ENCODE measurements at regions not wholly inside any gene's neighbourhood (a gene's known extent, or its start where the extent isn't known, plus 50 kb on each side); places are given as distances from the start of the nearest gene placed in this dataset.
"Not testable (repeated sequence)": the region's sequence is repeated elsewhere in the genome, so short reads cannot be mapped to it uniquely, and the experiment has no call there.

DNA sequence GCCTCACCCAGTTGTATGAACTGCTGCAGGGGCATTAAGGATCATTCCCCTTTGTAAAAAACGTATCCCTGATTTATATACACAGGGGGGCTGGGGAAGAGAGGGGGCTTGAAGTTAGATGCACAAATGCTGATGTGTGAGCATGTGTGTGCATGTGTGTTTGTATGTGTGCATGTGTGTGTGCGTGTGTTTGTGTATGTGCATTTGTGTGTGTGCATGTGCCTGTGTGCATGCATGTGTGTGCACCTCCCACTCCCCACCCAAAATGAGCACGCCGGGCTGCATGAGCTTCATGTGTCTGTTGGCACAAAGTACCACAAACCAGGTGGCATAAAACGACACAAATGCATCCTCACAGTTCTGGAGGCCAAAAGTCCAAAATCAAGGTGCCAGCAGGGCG lies 1315.2 kb downstream of the TBC1D22A start:
- in situ Hi-C loops (cut with HindIII; ENCODE audit: low pct_unique_long_range_greater_than_20kb, low sequenced_read_pairs): no loop called here
- no peak for DNase-seq (ENCODE audit: low read depth, low spot score)

DNA sequence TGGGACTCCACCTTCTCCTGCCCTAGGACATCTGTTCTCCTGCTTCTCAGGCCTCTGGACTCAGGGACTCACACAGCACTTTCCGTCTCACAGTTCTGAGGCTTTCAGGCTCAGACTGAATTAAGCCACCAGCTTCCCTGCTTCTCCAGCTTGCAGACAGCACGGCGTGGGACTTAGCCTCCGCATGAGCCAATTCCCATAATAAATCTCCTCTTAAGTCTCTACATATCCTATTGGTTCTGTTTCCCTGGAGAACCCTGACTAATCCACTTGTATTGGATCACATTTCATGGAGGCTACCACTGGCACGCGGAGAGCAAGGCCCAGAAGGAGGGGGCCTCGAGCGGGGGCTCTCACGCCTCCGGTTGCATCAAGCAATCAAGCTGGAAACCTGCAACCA lies 1313.6 kb downstream of the TBC1D22A start:
- no peak for DNase-seq (ENCODE audit: low read depth, low spot score)
- in situ Hi-C loops (cut with HindIII; ENCODE audit: low pct_unique_long_range_greater_than_20kb, low sequenced_read_pairs): no loop called here

DNA sequence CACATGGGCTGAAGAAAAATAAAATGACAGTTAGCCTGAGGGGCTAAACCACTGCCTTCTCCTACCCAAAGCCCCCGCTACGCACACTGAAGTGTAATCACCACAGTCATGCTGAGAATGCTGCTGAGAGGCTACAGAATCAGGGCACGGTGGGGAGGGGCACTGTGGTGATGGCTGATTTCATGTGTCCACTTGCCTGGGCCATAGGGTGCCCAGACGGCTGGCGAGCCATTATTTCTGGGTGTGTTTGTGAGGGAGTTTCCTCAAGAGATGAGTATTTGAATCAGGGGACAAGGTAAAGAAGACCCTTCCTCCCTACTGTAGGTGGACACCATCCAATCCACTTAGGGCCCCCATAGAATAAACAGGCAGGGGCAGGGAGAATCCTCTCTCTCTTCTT lies 1313.2 kb downstream of the TBC1D22A start:
- in situ Hi-C loops (cut with HindIII; ENCODE audit: low pct_unique_long_range_greater_than_20kb, low sequenced_read_pairs): no loop called here
- no peak for DNase-seq (ENCODE audit: low read depth, low spot score)

DNA sequence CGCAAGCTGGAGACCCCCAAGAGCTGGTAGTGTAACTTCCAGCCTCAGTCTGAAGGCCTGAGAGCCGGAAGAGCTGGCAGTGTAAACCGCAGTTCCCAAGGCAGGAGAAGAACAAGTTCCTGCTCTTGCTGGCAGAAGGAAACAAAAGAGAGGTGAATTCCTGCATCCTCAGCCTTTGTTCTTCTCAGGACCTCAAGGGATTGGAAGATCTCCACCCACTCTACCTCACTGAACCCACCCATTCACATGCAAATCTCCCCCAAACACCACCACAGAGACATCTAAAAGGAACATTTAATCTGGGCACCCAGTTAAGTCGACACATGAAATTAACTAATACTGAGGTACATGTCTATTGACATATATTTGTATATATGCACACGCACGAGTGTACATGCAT lies 1310.3 kb downstream of the TBC1D22A start:
- in situ Hi-C loops (cut with HindIII; ENCODE audit: low pct_unique_long_range_greater_than_20kb, low sequenced_read_pairs): no loop called here
- no peak for DNase-seq (ENCODE audit: low read depth, low spot score)

DNA sequence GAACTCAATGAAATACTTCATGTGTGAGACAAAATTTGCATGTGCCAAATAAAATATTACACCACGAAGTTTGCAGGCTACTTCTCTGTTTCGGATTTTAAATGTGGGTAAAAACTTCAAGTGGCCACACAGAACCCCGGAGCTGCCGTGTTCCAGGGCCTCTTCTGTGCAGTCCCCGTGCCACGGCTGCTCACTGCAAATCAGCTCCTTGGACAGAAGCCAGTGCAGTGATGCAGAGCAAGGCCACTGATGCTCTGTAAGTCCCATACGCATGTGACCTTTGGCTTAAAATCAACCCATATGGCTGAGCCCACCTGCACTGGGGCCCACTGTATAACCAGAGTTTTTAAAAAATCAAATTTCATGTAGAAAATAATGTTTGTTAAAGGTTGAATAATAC lies 1309.4 kb downstream of the TBC1D22A start:
- in situ Hi-C loops (cut with HindIII; ENCODE audit: low pct_unique_long_range_greater_than_20kb, low sequenced_read_pairs): no loop called here
- no peak for DNase-seq (ENCODE audit: low read depth, low spot score)

DNA sequence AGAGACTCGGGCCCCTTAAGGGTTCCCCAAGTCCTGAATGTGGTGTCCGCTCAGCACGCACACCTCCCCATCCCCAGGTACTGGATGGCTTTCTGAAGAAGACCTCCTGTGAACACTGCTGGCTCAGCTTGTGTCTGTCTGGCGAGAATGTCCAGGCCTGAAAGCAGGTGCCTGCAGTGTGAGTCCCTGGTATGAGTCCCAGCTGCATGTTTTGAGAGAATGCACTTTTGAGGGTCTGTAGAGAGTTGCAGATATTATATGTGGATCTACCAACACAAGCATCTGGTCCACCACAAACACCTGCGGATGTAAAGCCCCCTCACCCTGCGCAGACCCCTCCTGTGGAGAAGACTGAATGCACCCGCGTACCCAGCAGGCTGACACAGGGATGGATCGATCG lies 1308.9 kb downstream of the TBC1D22A start:
- DNase-seq (ENCODE audit: low read depth, low spot score): no peak
- in situ Hi-C loops (cut with HindIII; ENCODE audit: low pct_unique_long_range_greater_than_20kb, low sequenced_read_pairs): no loop called here

DNA sequence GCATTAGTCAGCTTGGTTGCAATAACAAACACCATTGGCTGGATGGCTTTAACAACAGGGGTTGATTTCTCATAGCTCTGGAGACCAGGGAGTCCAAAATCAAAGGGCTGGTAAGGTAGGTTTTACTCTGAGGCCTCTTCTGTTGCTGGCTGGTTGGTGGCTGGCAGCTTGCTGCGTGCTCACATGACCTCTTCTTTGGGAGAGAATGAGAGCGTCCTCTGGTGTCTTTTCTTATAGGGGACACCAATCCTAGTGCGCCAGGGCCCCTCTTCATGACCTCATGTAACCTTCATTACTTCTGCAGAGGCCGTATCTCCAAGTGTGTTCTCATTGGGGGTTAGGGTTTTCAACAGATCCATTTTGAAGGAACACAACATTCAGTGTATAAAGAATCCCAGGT lies 1308.3 kb downstream of the TBC1D22A start:
- peak; percentile 44 for DNase-seq (ENCODE audit: low read depth, low spot score)
- in situ Hi-C loops (cut with HindIII; ENCODE audit: low pct_unique_long_range_greater_than_20kb, low sequenced_read_pairs): no loop called here

DNA sequence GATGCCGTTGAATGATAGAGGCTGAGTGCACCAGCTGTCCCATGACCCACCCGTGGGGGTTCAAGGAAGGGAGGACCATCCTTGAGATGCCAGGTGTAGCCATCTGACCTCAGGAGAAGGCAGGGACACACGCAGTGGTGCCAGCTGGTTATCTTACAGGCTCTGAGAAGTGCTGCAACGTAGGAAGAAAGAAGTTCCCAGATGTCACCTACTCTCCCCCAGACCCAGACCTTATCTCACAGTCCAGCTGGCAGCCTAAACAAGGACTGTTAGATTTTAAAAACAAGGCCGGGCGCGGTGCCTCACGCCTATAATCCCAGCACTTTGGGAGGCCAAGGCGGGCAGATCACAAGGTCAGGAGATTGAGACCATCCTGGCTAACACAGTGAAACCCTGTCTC lies 1307.6 kb downstream of the TBC1D22A start:
- in situ Hi-C loops (cut with HindIII; ENCODE audit: low pct_unique_long_range_greater_than_20kb, low sequenced_read_pairs): no loop called here
- DNase-seq (ENCODE audit: low read depth, low spot score): no peak

DNA sequence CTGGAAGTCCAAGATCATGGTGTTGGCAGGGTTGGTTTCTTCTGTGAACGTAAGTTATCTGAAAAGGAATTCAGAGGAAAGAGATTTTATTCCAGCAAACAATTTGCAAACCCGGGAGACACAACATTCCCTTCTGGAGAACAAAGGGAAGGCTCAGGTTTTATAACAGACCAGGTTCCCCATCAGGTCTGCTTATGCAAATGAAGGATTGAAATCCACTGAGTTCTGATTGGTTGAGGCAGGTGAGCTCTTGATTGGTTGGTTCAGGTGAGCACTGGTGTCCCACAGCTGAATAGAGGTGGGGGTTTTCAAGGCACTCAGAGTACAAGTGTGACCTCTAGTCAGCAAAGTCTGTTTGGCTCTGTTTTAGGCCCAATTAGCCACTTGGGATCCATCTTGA lies 1306.8 kb downstream of the TBC1D22A start:
- in situ Hi-C loops (cut with HindIII; ENCODE audit: low pct_unique_long_range_greater_than_20kb, low sequenced_read_pairs): no loop called here
- no peak for DNase-seq (ENCODE audit: low read depth, low spot score)

DNA sequence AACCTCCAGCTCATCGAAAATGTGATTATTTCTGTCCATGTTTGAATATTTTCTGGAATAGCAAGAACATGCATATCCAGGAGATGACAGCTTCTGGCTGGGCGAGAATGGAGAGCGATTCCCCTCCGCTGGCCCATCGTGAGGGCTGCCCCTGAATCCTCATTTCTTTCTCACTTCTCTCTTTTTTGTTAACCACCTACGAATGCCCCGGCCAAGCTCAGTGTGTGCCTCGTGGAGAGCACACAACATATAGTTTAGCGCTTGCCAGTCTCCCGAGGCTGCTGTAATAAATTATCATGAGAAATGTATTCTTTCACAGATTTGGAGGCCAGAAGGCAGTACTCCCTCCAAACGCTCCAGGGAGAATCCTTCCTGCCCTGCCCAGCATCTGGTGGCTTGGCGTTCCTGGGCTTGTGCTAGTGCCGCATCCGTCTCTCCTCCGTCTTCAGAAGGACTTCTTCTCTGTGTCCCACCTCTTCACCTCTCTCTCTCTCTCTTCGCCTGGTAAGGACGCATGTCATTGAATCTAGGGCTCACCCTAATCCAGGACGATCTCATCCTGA lies 1306.0 kb downstream of the TBC1D22A start:
- no peak for DNase-seq (ENCODE audit: low read depth, low spot score)
- in situ Hi-C loops (cut with HindIII; ENCODE audit: low pct_unique_long_range_greater_than_20kb, low sequenced_read_pairs): no loop called here

DNA sequence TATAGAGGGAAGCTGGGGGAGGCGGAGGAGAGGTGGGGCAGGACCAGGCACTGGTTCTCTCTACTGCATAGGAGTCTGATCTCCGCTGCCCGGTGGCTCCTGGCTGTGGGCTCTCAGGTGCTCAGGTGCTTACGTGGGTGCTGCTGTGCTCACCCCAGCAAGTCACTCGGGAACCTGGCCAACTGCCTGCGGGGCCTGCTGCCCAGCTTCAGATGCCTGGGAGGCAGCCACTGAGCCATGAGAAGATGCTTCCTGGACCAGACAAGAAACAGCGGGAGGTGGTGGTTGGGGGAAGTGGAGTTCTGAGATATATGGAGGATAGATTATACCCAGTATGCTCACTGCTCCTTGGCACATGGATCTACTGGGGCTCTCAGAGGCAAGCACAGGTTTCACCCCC lies 1303.4 kb downstream of the TBC1D22A start:
- no peak for DNase-seq (ENCODE audit: low read depth, low spot score)
- in situ Hi-C loops (cut with HindIII; ENCODE audit: low pct_unique_long_range_greater_than_20kb, low sequenced_read_pairs): no loop called here

DNA sequence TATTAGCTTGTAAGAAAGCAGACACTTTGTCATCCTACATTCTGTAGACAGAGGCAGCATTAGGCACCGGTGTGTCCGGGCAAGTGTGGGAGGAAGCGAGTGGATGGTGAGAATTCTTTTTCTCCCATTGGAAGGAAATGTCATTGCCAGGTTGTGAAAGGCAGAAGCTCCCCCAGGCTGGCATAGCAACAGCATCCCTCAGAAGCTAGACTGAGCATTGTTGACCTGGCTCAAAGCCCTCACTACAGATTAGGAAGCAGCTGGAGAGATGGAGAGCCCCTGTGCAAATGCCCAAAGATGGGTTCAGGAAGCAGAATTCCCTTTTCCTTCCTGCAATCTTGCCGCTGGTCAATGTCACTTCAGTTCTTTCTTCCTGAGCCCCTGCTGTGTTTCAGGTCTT lies 1299.3 kb downstream of the TBC1D22A start:
- in situ Hi-C loops (cut with HindIII; ENCODE audit: low pct_unique_long_range_greater_than_20kb, low sequenced_read_pairs): no loop called here
- no peak for DNase-seq (ENCODE audit: low read depth, low spot score)

DNA sequence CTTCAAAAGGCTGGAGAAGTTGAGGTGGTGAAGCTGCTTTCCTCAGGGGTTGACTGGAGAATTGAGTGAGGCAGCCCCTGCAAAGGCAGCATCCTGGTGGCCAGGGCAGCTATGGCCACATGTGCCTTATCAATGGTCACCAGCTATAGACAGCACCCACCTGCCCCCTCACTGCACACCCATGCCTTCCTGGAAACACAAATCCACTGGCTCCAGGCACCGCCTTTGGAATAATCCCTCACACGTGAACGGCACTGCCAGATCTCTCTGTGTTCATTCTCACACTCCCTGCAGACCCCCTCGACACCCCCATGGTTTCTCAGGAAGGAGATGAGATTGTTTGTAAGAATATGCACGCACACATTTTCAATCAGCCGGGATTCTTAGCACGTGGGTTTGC lies 1297.8 kb downstream of the TBC1D22A start:
- no peak for DNase-seq (ENCODE audit: low read depth, low spot score)
- in situ Hi-C loops (cut with HindIII; ENCODE audit: low pct_unique_long_range_greater_than_20kb, low sequenced_read_pairs): no loop called here

DNA sequence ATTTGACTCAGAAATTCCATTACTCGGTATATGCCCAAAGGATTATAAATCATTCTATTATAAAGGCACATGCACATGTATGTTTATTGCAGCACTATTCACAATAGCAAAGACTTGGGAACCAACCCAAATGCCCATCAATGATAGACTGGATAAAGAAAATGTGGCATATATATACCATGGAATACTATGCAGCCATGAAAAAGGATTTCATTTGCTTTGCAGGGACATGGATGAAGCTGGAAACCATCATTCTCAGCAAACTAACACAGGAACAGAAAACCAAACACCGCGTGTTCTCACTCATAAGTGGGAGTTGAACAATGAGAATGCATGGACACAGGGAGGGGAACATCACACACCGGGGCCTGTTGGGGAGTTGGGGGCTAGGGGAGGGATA lies 1297.1 kb downstream of the TBC1D22A start:
- DNase-seq (ENCODE audit: low read depth, low spot score); in situ Hi-C loops (cut with HindIII; ENCODE audit: low pct_unique_long_range_greater_than_20kb, low sequenced_read_pairs): not testable (repeated sequence)

DNA sequence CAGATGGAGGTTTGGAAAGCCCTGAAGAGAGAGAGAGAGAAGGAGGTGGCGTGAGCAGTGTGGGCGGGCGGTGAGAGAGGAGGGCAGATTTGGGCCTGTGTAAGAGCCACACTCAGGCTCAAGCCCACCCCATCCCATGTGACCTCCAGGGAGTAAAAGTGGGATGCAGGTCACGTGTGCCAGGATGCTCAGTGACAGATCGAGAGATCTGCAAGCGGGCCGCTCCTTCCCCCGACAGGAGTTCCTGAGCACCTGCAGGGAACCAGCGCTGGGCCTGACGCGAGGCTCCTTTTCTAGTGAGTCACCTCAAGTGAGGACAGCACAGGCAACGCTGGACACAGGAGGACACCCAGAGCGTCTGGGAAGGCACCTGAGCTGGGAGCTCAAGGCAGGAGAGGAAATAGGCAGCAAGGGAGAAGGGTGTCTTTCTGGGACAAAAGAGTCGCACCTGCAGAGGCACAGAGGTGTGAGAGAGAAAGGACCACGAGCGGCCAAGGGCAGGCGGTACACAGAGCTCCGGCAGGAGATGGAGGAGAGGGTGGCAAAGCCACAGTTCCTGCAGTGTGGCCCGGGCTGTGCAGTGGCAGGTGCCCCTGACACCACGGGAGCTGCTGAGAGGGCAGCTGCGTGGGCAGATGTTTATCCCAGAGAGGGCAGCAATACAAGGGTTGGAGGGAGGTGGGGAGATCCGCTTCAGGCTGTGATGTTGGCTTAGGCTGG lies 1294.8 kb downstream of the TBC1D22A start:
- in situ Hi-C loops (cut with HindIII; ENCODE audit: low pct_unique_long_range_greater_than_20kb, low sequenced_read_pairs): no loop called here
- DNase-seq (ENCODE audit: low read depth, low spot score): no peak

DNA sequence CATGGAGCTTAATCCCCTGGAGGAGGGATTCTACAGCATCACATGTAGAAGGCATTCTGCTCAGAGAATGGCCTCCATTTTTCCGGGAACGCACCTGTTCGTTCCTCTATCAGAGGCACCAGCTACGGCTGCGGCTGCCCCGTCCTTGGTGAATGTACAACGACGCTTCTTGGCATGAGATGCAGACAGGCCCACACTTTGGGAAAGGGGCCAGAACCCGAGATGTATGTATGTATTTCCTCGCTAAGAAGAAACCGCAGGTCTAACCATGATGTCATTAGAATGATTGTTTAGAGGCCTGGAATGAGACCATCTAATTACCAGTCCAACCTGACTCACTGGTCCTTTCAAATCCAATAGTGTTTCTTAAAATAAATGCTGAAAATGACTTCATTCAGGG lies 1293.4 kb downstream of the TBC1D22A start:
- in situ Hi-C loops (cut with HindIII; ENCODE audit: low pct_unique_long_range_greater_than_20kb, low sequenced_read_pairs): no loop called here
- no peak for DNase-seq (ENCODE audit: low read depth, low spot score)

DNA sequence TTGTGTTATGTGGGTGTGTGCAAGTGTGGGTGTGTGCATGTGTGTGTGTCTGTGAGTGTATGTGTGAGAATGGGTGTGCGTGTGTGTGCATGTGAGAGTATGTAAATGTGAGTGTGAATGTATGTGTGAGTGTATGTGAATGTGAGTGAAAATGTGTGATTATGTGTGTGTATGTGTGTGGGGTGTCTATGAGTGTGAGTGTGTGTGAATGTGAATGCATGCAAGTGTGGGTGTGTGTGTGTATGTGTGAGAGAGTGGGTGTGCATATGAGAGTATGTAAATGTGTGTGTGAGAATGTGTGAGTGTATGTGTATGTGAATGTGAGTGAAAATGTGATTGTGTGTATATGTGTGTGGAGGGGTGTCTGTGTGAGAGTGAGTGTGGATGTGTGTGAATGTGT lies 1292.7 kb downstream of the TBC1D22A start:
- no peak for DNase-seq (ENCODE audit: low read depth, low spot score)
- in situ Hi-C loops (cut with HindIII; ENCODE audit: low pct_unique_long_range_greater_than_20kb, low sequenced_read_pairs): no loop called here

DNA sequence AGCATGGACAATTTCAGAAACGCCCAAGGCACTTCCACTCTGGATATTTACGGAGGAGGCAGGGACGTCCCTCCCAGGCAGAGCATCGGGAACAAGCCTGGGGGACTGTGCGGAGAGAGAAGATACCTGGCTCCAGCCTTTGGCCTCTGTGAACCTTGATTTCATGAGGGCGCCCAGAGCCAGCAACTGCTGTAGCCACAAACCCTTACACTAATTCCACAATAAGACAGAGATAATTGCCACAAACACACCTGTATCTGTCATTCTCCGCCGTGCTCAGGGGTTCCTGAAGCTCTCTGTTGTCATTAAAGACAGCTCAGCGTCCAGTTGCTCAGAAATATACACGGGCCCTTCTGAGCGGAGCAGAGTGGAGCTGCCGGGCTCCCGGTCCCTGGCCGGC lies 1292.1 kb downstream of the TBC1D22A start:
- in situ Hi-C loops (cut with HindIII; ENCODE audit: low pct_unique_long_range_greater_than_20kb, low sequenced_read_pairs): no loop called here
- no peak for DNase-seq (ENCODE audit: low read depth, low spot score)

DNA sequence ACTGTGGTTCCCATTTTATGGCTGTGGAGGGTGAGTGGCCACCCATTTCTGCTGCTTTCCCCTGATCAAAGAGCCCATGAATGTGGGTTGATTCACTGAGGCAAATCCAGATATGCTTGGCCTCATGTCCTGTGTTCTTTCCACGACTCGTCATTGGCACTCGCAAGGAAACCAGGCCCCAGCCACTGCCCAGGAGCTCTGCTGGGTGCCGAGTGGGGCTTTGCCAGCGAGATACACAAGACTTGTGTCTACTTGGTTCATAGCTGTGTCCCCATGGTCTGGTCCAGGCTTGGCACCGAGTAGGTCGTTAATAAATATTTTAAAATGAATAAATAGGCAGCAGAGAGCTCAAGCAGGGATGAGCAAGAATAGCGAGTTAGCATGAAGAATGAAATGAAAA lies 1291.5 kb downstream of the TBC1D22A start:
- in situ Hi-C loops (cut with HindIII; ENCODE audit: low pct_unique_long_range_greater_than_20kb, low sequenced_read_pairs): no loop called here
- no peak for DNase-seq (ENCODE audit: low read depth, low spot score)

DNA sequence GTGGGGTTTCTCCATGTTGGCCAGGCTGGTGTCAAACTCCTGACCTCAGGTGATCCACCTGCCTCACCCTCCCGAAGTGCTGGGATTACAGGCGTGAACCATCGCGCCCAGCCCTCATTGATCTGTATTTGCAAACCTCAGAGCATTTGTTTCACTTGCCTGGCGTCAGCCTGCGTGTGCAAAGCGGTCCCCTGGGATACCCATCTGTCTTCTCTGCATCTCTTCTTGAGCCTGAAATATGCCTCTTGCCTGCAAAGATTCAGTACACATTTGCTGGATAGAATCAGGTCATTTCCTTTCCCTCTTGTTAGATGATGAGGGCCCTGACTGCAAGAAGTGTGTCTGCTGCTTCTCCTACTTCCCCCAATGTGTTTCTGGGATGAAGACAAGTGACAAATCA lies 1291.0 kb downstream of the TBC1D22A start:
- in situ Hi-C loops (cut with HindIII; ENCODE audit: low pct_unique_long_range_greater_than_20kb, low sequenced_read_pairs): no loop called here
- DNase-seq (ENCODE audit: low read depth, low spot score): no peak

Data from SK-MEL-5 (cell line).